HG03175 (cell line): ENCODE measurements at regions not wholly inside any gene's neighbourhood (a gene's known extent, or its start where the extent isn't known, plus 50 kb on each side); places are given as distances from the start of the nearest gene placed in this dataset.
"Not testable (repeated sequence)": the region's sequence is repeated elsewhere in the genome, so short reads cannot be mapped to it uniquely, and the experiment has no call there.

Experiments
- ATAC-seq: cut with Tn5 transposase; IDR thresholded peaks from one replicate; pipeline ENCODE4 v1.9.1; 2021; ENCODE audit warnings: mild to moderate bottlenecking, moderate library complexity; ENCODE audit not compliant: unreplicated experiment

GRCh38 chr4:187715466-187715865 lies 280.1 kb upstream of the ZFP42 start:
- ATAC-seq = no peak

GRCh38 chr4:187724456-187724855 lies 271.1 kb upstream of the ZFP42 start:
- no peak for ATAC-seq

- no peak for ATAC-seq
Measured at GRCh38 chr4:187726485-187726884, 269.1 kb upstream of the ZFP42 start.

- no peak for ATAC-seq
Measured at GRCh38 chr4:187732524-187732923, 263.0 kb upstream of the ZFP42 start.

- ATAC-seq = no peak
Measured at GRCh38 chr4:187739771-187740170, 255.8 kb upstream of the ZFP42 start.

GRCh38 chr4:187744911-187745310 lies 250.7 kb upstream of the ZFP42 start:
- no peak for ATAC-seq

GRCh38 chr4:187750652-187751051 lies 244.9 kb upstream of the ZFP42 start:
- not testable (repeated sequence) for ATAC-seq

- ATAC-seq = no peak
Measured at GRCh38 chr4:187767158-187767557, 228.4 kb upstream of the ZFP42 start.

GRCh38 chr4:187767687-187768086 lies 227.9 kb upstream of the ZFP42 start:
- no peak for ATAC-seq

GRCh38 chr4:187770345-187770744 lies 225.2 kb upstream of the ZFP42 start:
- no peak for ATAC-seq

- no peak for ATAC-seq
Measured at GRCh38 chr4:187777954-187778353, 217.6 kb upstream of the ZFP42 start.

- ATAC-seq = no peak
Measured at GRCh38 chr4:187780070-187780469, 215.5 kb upstream of the ZFP42 start.

GRCh38 chr4:187782286-187782824 lies 213.2 kb upstream of the ZFP42 start:
- ATAC-seq = no peak

- ATAC-seq = no peak
Measured at GRCh38 chr4:187786190-187786589, 209.4 kb upstream of the ZFP42 start.

GRCh38 chr4:187789078-187789477 lies 206.5 kb upstream of the ZFP42 start:
- no peak for ATAC-seq

GRCh38 chr4:187795737-187796136 lies 199.8 kb upstream of the ZFP42 start:
- no peak for ATAC-seq

- no peak for ATAC-seq
Measured at GRCh38 chr4:187798385-187798784, 197.2 kb upstream of the ZFP42 start.

GRCh38 chr4:187799735-187800134 lies 195.8 kb upstream of the ZFP42 start:
- ATAC-seq = no peak

GRCh38 chr4:187811591-187811990 lies 184.0 kb upstream of the ZFP42 start:
- no peak for ATAC-seq

GRCh38 chr4:187814737-187815465 lies 180.7 kb upstream of the ZFP42 start:
- ATAC-seq = no peak

- no peak for ATAC-seq
Measured at GRCh38 chr4:187826725-187827124, 168.8 kb upstream of the ZFP42 start.

GRCh38 chr4:187827631-187828030 lies 167.9 kb upstream of the ZFP42 start:
- ATAC-seq = no peak

- no peak for ATAC-seq
Measured at GRCh38 chr4:187839765-187840164, 155.8 kb upstream of the ZFP42 start.
